Nephron progenitor cell (in vitro differentiated cells): ENCODE measurements at regions not wholly inside any gene's neighbourhood (a gene's known extent, or its start where the extent isn't known, plus 50 kb on each side); places are given as distances from the start of the nearest gene placed in this dataset.
A peak's percentile ranks its signal among the peaks of the same experiment; 100 is the strongest.

Experiments used
- DNase-seq: peaks from one replicate; pipeline ENCODE4 v3.0.0; 2021
- H3K27ac Mint-ChIP-seq: 2 replicates; pipeline ENCODE4 v1.8.0; 2021; ENCODE audit warnings: mild to moderate bottlenecking, moderate library complexity, mixed read lengths
- H3K27me3 Mint-ChIP-seq: 2 replicates; pipeline ENCODE4 v1.8.0; 2021; ENCODE audit warnings: mild to moderate bottlenecking, low read depth, mixed read lengths; ENCODE audit not compliant: poor library complexity
- H3K36me3 Mint-ChIP-seq: 2 replicates; pipeline ENCODE4 v1.8.0; 2021; ENCODE audit warnings: low read depth, mixed read lengths
- H3K4me1 Mint-ChIP-seq: 2 replicates; pipeline ENCODE4 v1.8.0; 2021; ENCODE audit warnings: mixed read lengths
- H3K4me3 Mint-ChIP-seq: 2 replicates; pipeline ENCODE4 v1.8.0; 2021; ENCODE audit warnings: mild to moderate bottlenecking, moderate library complexity, mixed read lengths
- H3K9me3 Mint-ChIP-seq: 2 replicates; pipeline ENCODE4 v1.8.0; 2021; ENCODE audit warnings: mild to moderate bottlenecking, moderate library complexity, mixed read lengths
- TF ChIP-seq, protein P1 (sequence below): fragments of 200-600 bp; sonication (generic); IDR thresholded peaks from 2 replicates; pipeline ENCODE4 v1.5.0; 2021; ENCODE audit warnings: antibody characterized with exemption

- Mint-ChIP-seq H3K27me3 (peaks cover 34% of the 10 kb centered on the region), H3K4me1 (peaks cover 74% of the 10 kb centered on the region), H3K36me3 (no peaks in the 10 kb centered on the region), H3K27ac (no peak overlapping the region), H3K9me3 (peaks cover 17% of the 10 kb centered on the region), H3K4me3 (peak overlapping the region; percentile 19)
- TF ChIP-seq, protein P1, sequence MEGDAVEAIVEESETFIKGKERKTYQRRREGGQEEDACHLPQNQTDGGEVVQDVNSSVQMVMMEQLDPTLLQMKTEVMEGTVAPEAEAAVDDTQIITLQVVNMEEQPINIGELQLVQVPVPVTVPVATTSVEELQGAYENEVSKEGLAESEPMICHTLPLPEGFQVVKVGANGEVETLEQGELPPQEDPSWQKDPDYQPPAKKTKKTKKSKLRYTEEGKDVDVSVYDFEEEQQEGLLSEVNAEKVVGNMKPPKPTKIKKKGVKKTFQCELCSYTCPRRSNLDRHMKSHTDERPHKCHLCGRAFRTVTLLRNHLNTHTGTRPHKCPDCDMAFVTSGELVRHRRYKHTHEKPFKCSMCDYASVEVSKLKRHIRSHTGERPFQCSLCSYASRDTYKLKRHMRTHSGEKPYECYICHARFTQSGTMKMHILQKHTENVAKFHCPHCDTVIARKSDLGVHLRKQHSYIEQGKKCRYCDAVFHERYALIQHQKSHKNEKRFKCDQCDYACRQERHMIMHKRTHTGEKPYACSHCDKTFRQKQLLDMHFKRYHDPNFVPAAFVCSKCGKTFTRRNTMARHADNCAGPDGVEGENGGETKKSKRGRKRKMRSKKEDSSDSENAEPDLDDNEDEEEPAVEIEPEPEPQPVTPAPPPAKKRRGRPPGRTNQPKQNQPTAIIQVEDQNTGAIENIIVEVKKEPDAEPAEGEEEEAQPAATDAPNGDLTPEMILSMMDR, result no peak
- DNase-seq, result no peak
These were observed 57.5 kb downstream of the MAGEF1 start for GRCh38 chr3:184654375-184654774.

DNA sequence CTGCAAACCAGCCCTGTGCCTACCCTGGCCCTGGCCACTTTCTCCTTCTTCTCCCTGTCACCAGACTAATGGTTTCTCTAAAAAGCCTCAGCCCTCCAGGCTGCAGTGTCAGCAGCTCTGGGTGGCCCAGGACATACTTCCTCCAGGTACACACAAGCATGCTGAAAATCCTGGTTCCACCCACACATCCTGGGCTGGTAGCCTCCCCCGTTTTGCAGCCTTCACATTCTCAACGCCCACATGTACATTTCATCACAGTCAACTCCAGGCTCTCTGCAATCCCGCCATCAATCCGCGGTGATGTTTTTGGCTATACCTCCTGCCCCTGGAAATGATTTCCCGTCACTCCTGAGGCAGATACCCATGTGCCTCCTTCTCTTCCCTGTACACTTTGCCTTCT lies 59.4 kb downstream of the MAGEF1 start:
- no peak for DNase-seq
- no peak overlapping the region for H3K4me3 Mint-ChIP-seq
- TF ChIP-seq, protein P1, result no peak
- H3K4me1 Mint-ChIP-seq, result peaks cover 79% of the 10 kb centered on the region
- H3K27ac Mint-ChIP-seq, result peak overlapping the region; percentile 57
- H3K36me3 Mint-ChIP-seq, result no peaks in the 10 kb centered on the region
- H3K9me3 Mint-ChIP-seq, result peaks cover 17% of the 10 kb centered on the region
- H3K27me3 Mint-ChIP-seq, result peaks cover 34% of the 10 kb centered on the region

- Mint-ChIP-seq H3K9me3 (peaks cover 17% of the 10 kb centered on the region), H3K27ac (no peak overlapping the region), H3K27me3 (peaks cover 34% of the 10 kb centered on the region), H3K4me3 (no peak overlapping the region), H3K4me1 (peaks cover 79% of the 10 kb centered on the region), H3K36me3 (no peaks in the 10 kb centered on the region)
- no peak for DNase-seq
- TF ChIP-seq, protein P1, result no peak
These were observed 60.0 kb downstream of the MAGEF1 start for GRCh38 chr3:184651904-184652303.

DNA sequence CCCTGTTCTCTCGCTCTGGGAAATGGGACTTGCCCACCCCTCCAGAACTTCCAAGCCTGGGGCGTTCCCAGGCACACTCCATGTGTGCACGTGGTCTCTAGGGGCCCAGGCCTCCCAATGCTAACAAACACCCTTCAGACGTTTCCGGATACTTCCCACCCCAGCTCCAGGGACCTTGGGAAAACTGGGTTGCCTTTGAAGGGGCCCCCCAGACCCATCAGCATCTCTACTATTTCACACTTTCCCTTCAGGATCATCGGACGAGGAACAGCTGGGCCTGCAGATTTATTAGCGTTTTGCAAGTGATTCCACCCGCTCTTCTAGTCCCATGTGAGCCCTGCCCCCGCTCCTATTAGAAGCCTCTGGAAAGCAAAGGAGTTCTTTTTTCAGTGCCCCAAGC lies 63.2 kb downstream of the MAGEF1 start:
- Mint-ChIP-seq H3K9me3 (peaks cover 9% of the 10 kb centered on the region), H3K36me3 (no peaks in the 10 kb centered on the region), H3K4me3 (peak overlapping the region; percentile 58), H3K27me3 (peaks cover 28% of the 10 kb centered on the region), H3K4me1 (peaks cover 92% of the 10 kb centered on the region), H3K27ac (peak overlapping the region; percentile 86)
- TF ChIP-seq, protein P1, result no peak
- DNase-seq, result no peak

- Mint-ChIP-seq H3K36me3 (no peaks in the 10 kb centered on the region), H3K27me3 (peaks cover 24% of the 10 kb centered on the region), H3K27ac (peak overlapping the region; percentile 59), H3K9me3 (no peaks in the 10 kb centered on the region), H3K4me1 (peaks cover 96% of the 10 kb centered on the region), H3K4me3 (no peak overlapping the region)
- peak; percentile 41 for DNase-seq
- TF ChIP-seq, protein P1, result no peak
These were observed 64.4 kb downstream of the MAGEF1 start for GRCh38 chr3:184647405-184647936.

- H3K4me3 Mint-ChIP-seq, result no peak overlapping the region
- peak overlapping the region; percentile 74 for H3K27ac Mint-ChIP-seq
- H3K4me1 Mint-ChIP-seq, result peaks cover 86% of the 10 kb centered on the region
- TF ChIP-seq, protein P1, result no peak
- H3K27me3 Mint-ChIP-seq, result peaks cover 12% of the 10 kb centered on the region
- H3K9me3 Mint-ChIP-seq, result no peaks in the 10 kb centered on the region
- no peaks in the 10 kb centered on the region for H3K36me3 Mint-ChIP-seq
- no peak for DNase-seq
These were observed 66.5 kb downstream of the MAGEF1 start for GRCh38 chr3:184645336-184645735.
